ENCODE measurements at regions not wholly inside any gene's neighbourhood (a gene's known extent, or its start where the extent isn't known, plus 50 kb on each side); places are given as distances from the start of the nearest gene placed in this dataset.

DNA sequence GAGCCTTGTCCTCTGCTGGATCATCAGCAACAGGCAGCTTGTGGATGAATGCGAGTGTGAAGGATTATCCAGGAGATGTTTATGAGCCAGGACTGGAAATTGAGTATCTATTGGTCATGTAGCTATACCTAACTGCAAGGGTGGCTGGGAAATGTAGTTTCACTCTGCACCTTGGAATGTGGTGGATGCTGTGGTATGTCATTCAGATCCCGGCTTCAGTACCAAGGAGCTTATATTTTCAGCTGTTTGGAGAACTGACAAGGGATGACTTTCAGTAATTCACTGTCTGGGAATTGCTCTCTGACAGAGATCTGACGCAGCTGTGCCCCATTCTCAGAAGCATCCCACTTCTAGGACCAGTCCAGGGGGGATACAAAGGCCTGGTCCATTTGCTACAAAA is 792.3 kb upstream of the NOVA1 start:
- Histone ChIP-seq H3K27ac (ENCODE audit: low read length) (no peak overlapping the region), H3K9me3 (ENCODE audit: low read length) (no peaks in the 10 kb centered on the region), H3F3A (ENCODE audit: insufficient read depth, low read length, poor library complexity, severe bottlenecking) (no peaks in the 10 kb centered on the region), H3K27me3 (ENCODE audit: insufficient read depth, low read depth, low read length) (no peaks in the 10 kb centered on the region), H3K9ac (ENCODE audit: low read length) (no peak overlapping the region), H2AFZ (ENCODE audit: low read depth, low read length) (no peak overlapping the region), H3K4me2 (ENCODE audit: low read length) (no peak overlapping the region), H3K9me2 (ENCODE audit: insufficient read depth, low read length) (no peaks in the 10 kb centered on the region), H3K4me3 (ENCODE audit: low read length) (no peak overlapping the region), H3K36me3 (ENCODE audit: insufficient read depth, low read length) (no peaks in the 10 kb centered on the region), H4K20me1 (ENCODE audit: insufficient read depth) (no peaks in the 10 kb centered on the region), H3K79me2 (replicated peaks; ENCODE audit: insufficient read depth, low read length) (no peaks in the 10 kb centered on the region)
- TF ChIP-seq TAF1 (IDR thresholded peaks at IDR 0.05; ENCODE audit: low read depth) = no peak
- no peak for TF ChIP-seq POLR2AphosphoS5 (IDR thresholded peaks at IDR 0.05)
- TF ChIP-seq MXI1 (conservative IDR thresholded peaks at IDR 0.05; ENCODE audit: poor library complexity, severe bottlenecking) = no peak
- TF ChIP-seq RAD21 (conservative IDR thresholded peaks at IDR 0.05) = no peak
- TF ChIP-seq EZH2 (IDR thresholded peaks at IDR 0.05; ENCODE audit: borderline replicate concordance, insufficient read depth, low read length, poor library complexity, severe bottlenecking) = no peak
- no peak for TF ChIP-seq SMC3 (conservative IDR thresholded peaks at IDR 0.05; ENCODE audit: poor library complexity)
- TF ChIP-seq, protein P1, sequence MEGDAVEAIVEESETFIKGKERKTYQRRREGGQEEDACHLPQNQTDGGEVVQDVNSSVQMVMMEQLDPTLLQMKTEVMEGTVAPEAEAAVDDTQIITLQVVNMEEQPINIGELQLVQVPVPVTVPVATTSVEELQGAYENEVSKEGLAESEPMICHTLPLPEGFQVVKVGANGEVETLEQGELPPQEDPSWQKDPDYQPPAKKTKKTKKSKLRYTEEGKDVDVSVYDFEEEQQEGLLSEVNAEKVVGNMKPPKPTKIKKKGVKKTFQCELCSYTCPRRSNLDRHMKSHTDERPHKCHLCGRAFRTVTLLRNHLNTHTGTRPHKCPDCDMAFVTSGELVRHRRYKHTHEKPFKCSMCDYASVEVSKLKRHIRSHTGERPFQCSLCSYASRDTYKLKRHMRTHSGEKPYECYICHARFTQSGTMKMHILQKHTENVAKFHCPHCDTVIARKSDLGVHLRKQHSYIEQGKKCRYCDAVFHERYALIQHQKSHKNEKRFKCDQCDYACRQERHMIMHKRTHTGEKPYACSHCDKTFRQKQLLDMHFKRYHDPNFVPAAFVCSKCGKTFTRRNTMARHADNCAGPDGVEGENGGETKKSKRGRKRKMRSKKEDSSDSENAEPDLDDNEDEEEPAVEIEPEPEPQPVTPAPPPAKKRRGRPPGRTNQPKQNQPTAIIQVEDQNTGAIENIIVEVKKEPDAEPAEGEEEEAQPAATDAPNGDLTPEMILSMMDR (IDR thresholded peaks at IDR 0.05; ENCODE audit: poor library complexity, severe bottlenecking) = no peak

DNA sequence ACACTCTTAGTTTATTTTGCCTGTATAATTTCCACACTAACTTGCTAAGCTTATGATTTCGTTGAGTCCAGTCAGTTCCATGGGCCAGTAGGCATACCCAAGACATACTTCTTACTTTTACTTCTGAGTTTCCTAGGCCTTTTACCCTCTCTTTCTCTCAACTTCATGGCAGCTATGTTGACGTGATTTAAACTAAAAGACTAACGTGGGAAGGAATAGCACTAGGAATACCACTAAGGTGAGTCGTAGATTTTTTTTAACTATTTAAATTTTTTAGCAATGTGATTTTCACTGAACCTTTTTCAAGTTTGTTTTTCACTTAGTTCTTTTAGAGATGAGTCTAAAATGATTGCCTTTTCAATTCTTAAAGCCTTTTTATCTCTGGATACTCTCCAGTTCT is 793.5 kb upstream of the NOVA1 start:
- H2AFZ ChIP-seq (ENCODE audit: low read depth, low read length) = no peak overlapping the region
- no peaks in the 10 kb centered on the region for H3F3A ChIP-seq (ENCODE audit: insufficient read depth, low read length, poor library complexity, severe bottlenecking)
- H3K4me3 ChIP-seq (ENCODE audit: low read length) = no peak overlapping the region
- H3K4me2 ChIP-seq (ENCODE audit: low read length) = no peak overlapping the region
- no peaks in the 10 kb centered on the region for H3K79me2 ChIP-seq (replicated peaks; ENCODE audit: insufficient read depth, low read length)
- no peaks in the 10 kb centered on the region for H3K9me2 ChIP-seq (ENCODE audit: insufficient read depth, low read length)
- TF ChIP-seq EZH2 (IDR thresholded peaks at IDR 0.05; ENCODE audit: borderline replicate concordance, insufficient read depth, low read length, poor library complexity, severe bottlenecking) = no peak
- no peak for TF ChIP-seq MXI1 (conservative IDR thresholded peaks at IDR 0.05; ENCODE audit: poor library complexity, severe bottlenecking)
- no peak for TF ChIP-seq EP300 (conservative IDR thresholded peaks at IDR 0.05; ENCODE audit: poor library complexity, severe bottlenecking)
- no peak for TF ChIP-seq SMC3 (conservative IDR thresholded peaks at IDR 0.05; ENCODE audit: poor library complexity)
- TF ChIP-seq, protein P2, sequence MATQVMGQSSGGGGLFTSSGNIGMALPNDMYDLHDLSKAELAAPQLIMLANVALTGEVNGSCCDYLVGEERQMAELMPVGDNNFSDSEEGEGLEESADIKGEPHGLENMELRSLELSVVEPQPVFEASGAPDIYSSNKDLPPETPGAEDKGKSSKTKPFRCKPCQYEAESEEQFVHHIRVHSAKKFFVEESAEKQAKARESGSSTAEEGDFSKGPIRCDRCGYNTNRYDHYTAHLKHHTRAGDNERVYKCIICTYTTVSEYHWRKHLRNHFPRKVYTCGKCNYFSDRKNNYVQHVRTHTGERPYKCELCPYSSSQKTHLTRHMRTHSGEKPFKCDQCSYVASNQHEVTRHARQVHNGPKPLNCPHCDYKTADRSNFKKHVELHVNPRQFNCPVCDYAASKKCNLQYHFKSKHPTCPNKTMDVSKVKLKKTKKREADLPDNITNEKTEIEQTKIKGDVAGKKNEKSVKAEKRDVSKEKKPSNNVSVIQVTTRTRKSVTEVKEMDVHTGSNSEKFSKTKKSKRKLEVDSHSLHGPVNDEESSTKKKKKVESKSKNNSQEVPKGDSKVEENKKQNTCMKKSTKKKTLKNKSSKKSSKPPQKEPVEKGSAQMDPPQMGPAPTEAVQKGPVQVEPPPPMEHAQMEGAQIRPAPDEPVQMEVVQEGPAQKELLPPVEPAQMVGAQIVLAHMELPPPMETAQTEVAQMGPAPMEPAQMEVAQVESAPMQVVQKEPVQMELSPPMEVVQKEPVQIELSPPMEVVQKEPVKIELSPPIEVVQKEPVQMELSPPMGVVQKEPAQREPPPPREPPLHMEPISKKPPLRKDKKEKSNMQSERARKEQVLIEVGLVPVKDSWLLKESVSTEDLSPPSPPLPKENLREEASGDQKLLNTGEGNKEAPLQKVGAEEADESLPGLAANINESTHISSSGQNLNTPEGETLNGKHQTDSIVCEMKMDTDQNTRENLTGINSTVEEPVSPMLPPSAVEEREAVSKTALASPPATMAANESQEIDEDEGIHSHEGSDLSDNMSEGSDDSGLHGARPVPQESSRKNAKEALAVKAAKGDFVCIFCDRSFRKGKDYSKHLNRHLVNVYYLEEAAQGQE (IDR thresholded peaks at IDR 0.05; ENCODE audit: borderline replicate concordance) = no peak
- TF ChIP-seq TAF1 (IDR thresholded peaks at IDR 0.05; ENCODE audit: low read depth) = no peak
- no peaks in the 10 kb centered on the region for H3K36me3 ChIP-seq (ENCODE audit: insufficient read depth, low read length)
- H3K9ac ChIP-seq (ENCODE audit: low read length) = no peak overlapping the region
- no peaks in the 10 kb centered on the region for H4K20me1 ChIP-seq (ENCODE audit: insufficient read depth)
- no peaks in the 10 kb centered on the region for H3K27me3 ChIP-seq (ENCODE audit: insufficient read depth, low read depth, low read length)
- H3K27ac ChIP-seq (ENCODE audit: low read length) = no peak overlapping the region
- no peaks in the 10 kb centered on the region for H3K9me3 ChIP-seq (ENCODE audit: low read length)
